ENCODE measurements at regions not wholly inside any gene's neighbourhood (a gene's known extent, or its start where the extent isn't known, plus 50 kb on each side); places are given as distances from the start of the nearest gene placed in this dataset.
"Not testable (repeated sequence)": the region's sequence is repeated elsewhere in the genome, so short reads cannot be mapped to it uniquely, and the experiment has no call there.

DNA sequence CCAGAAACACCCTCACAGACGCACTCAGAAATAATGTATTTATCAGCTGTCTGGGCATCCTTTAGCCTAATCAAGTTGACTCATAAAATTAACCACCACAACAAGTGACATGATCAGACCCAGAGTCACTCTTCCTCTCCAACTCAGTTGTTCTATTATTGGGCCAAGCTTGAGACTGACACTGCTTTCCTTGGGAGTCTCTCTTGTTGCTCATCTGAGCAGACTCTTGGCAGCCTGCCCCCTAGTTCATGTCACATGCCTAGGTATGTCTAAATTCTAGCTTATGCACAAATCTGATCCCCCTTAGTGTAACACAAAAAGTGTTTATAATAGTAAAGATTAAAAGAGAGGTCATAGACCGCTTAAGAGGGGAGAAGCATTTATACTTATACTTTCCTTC lies 72.6 kb upstream of the ADAMTS3 start:
- Histone ChIP-seq H3K4me1 (no peaks in the 10 kb centered on the region), H3K27me3 (no peaks in the 10 kb centered on the region), H3K4me3 (no peak overlapping the region), H3K27ac (no peak overlapping the region), H3K36me3 (no peaks in the 10 kb centered on the region), H3K9me3 (peaks cover 0 to 2% (median 0%) of the 10 kb centered on the region in 4 donors)
- TF ChIP-seq POLR2A (IDR thresholded peaks at IDR 0.05): no peak
- TF ChIP-seq, protein P1, sequence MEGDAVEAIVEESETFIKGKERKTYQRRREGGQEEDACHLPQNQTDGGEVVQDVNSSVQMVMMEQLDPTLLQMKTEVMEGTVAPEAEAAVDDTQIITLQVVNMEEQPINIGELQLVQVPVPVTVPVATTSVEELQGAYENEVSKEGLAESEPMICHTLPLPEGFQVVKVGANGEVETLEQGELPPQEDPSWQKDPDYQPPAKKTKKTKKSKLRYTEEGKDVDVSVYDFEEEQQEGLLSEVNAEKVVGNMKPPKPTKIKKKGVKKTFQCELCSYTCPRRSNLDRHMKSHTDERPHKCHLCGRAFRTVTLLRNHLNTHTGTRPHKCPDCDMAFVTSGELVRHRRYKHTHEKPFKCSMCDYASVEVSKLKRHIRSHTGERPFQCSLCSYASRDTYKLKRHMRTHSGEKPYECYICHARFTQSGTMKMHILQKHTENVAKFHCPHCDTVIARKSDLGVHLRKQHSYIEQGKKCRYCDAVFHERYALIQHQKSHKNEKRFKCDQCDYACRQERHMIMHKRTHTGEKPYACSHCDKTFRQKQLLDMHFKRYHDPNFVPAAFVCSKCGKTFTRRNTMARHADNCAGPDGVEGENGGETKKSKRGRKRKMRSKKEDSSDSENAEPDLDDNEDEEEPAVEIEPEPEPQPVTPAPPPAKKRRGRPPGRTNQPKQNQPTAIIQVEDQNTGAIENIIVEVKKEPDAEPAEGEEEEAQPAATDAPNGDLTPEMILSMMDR (IDR thresholded peaks at IDR 0.05): no peak
- DNase-seq: no peak

DNA sequence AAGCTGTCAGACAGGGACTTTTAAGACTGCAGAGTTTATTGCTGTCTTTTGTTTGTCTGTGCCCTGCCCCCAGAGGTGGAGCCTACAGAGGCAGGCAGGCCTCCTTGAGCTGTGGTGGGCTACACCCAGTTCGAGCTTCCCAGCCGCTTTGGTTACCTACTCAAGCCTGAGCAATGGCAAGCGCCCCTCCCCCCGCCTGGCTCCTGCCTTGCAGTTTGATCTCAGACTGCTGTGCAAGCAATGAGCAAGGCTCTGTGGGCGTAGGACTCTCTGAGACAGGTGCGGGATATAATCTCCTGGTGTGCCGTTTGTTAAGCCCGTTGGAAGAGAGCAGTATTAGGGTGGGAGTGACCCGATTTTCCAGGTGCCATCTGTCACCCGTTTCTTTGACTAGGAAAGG lies 67.8 kb upstream of the ADAMTS3 start:
- not testable (repeated sequence) for H3K4me3 ChIP-seq, H3K27ac ChIP-seq, H3K4me1 ChIP-seq, H3K36me3 ChIP-seq, H3K27me3 ChIP-seq, H3K9me3 ChIP-seq, DNase-seq

DNA sequence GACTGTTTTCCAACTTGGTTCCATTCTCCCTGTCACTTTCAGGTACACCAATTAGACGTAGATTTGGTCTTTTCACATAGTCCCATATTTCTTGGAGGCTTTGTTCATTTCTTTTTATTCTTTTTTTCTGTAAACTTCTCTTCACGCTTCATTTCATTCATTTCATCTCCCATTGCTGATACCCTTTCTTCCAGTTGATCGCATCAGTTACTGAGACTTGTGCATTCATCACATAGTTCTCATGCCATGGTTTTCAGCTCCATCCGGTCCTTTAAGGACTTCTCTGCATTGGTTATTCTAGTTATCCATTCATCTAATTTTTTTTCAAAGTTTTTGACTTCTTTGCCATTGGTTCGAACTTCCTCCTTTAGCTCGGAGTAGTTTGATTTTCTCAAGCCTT lies 66.9 kb upstream of the ADAMTS3 start:
- not testable (repeated sequence) for H3K4me3 ChIP-seq, H3K27ac ChIP-seq, H3K9me3 ChIP-seq, H3K27me3 ChIP-seq, H3K36me3 ChIP-seq, H3K4me1 ChIP-seq, DNase-seq

DNA sequence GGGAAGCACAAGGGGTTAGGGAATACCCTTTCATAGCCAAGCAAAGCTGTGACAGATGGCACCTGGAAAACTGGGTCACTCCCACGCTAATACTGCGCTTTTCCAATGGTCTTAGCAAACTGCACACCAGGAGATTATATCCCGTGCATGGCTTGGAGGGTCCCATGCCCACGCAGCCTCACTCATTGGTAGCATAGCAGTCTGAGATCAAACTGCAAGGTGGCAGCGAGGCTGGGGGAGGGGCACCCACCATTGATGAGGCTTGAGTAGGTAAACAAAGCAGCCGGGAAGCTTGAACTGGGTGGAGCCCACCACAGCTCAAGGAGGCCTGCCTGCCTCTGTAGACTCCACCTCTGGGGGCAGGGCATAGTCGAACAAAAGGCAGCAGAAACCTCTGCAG lies 63.2 kb upstream of the ADAMTS3 start:
- H3K36me3 ChIP-seq, H3K27me3 ChIP-seq, H3K9me3 ChIP-seq, H3K4me3 ChIP-seq, H3K4me1 ChIP-seq, H3K27ac ChIP-seq, DNase-seq: not testable (repeated sequence)

DNA sequence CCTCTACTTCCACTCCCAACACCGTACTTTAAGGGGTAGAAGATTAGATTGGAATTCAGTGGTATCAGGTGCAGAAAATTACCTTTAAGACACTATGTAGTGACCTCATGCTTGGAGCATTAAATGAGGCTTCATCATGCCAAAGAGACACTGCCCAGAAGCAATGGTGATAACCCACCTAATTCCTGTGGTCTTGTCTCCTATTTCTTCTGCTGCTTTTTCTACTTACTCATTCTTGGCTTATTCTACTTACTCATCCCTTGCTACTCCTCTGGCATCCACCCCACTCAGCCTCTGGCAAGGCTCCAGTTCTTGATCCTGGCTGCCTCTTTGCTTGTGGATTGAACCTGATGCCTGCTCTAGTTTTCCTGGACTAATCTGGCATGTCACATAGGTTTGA lies 62.3 kb upstream of the ADAMTS3 start:
- Histone ChIP-seq H3K4me1 (no peaks in the 10 kb centered on the region), H3K9me3 (no peaks in the 10 kb centered on the region), H3K27me3 (no peaks in the 10 kb centered on the region), H3K27ac (no peak overlapping the region), H3K4me3 (no peak overlapping the region), H3K36me3 (no peaks in the 10 kb centered on the region)
- DNase-seq: no peak
- TF ChIP-seq POLR2A (IDR thresholded peaks at IDR 0.05): no peak
- TF ChIP-seq, protein P1 (IDR thresholded peaks at IDR 0.05): no peak

DNA sequence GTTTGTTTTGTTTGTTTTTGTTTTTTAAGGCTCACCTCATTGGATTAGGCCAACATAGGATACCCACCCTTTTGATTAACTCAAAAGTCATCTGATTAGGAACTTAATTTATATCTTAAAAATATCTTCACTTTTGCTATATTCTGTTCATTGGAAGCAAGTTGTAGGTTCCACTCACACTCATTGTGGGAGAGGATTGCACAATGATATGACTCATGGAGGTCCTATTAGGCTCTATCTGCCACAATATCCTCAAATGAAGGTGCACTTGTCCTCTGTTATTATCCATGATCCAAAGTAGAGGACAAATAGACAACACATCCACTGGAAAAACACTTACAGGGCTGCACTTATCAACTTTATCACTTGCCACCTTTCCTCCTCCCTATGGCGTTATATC lies 60.5 kb upstream of the ADAMTS3 start:
- no peaks in the 10 kb centered on the region for H3K9me3 ChIP-seq
- no peak for DNase-seq
- no peak for TF ChIP-seq POLR2A (IDR thresholded peaks at IDR 0.05)
- TF ChIP-seq, protein P1 (IDR thresholded peaks at IDR 0.05): no peak
- H3K27ac ChIP-seq: no peak overlapping the region
- H3K4me3 ChIP-seq: no peak overlapping the region
- H3K4me1 ChIP-seq: no peaks in the 10 kb centered on the region
- no peaks in the 10 kb centered on the region for H3K36me3 ChIP-seq
- H3K27me3 ChIP-seq: no peaks in the 10 kb centered on the region

DNA sequence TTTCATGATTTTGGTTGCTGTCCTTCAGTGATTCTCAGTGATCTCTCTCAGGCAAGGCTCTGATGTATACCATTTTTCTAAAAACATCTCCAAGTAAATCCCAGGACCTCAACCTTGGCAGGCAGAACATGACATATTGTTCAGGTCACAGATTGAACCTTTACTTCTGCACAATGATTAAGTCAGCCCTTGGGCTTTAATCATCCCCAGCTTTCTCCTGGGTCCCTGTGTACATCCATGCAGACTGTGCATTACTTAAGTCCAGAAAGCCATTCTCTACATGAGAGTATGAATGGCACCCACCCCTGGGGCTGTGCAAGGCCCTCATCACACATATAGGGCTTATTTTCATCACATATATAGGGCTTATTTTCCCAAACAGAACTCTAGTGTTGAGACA lies 58.7 kb upstream of the ADAMTS3 start:
- DNase-seq: no peak
- Histone ChIP-seq H3K27ac (no peak overlapping the region), H3K4me3 (no peak overlapping the region)

More for the DNA sequence above, 58.7 kb upstream of the ADAMTS3 start:
- Histone ChIP-seq H3K4me1 (no peaks in the 10 kb centered on the region), H3K36me3 (no peaks in the 10 kb centered on the region), H3K9me3 (no peaks in the 10 kb centered on the region), H3K27me3 (no peaks in the 10 kb centered on the region)
- TF ChIP-seq POLR2A (IDR thresholded peaks at IDR 0.05): no peak
- TF ChIP-seq, protein P1 (IDR thresholded peaks at IDR 0.05): no peak

Small RNA genes lying in the stretch of these regions (small RNA-seq; reads per million reads assigned to genes)
- gene RNU4ATAC9P: 0 reads per million in 2 donors

All from Peyer's patch (tissue), 4 donors.